CD14-positive monocyte (primary cell): ENCODE measurements at regions not wholly inside any gene's neighbourhood (a gene's known extent, or its start where the extent isn't known, plus 50 kb on each side); places are given as distances from the start of the nearest gene placed in this dataset.

Source experiments
- DNase-seq, 3 donors: peaks; one replicate each; pipeline ENCODE4 v3.0.0-alpha.2; 2011 to 2022
- H2AFZ ChIP-seq: 2 replicates; pipeline ENCODE4 v1.6.0; 2012; ENCODE audit warnings: mild to moderate bottlenecking, low read depth, low read length, inconsistent platforms; ENCODE audit not compliant: insufficient read depth, poor library complexity, severe bottlenecking
- H3K27ac ChIP-seq, 2 donors: 1 replicate in 1 of 2; 2 replicates in 1 of 2; pipeline ENCODE4 v1.5.1; 2012 to 2013; ENCODE audit warnings: low read length in 2 of 2, control low read depth in 1 of 2, inconsistent platforms in 1 of 2, low read depth in 1 of 2, mild to moderate bottlenecking in 1 of 2
- H3K27me3 ChIP-seq, 2 donors: one replicate each; pipeline versions ENCODE4 v1.6.0 to v1.6.1; 2011 to 2013; ENCODE audit warnings: low read length in 2 of 2; ENCODE audit not compliant: control insufficient read depth in 2 of 2, insufficient read depth in 2 of 2
- H3K36me3 ChIP-seq, 2 donors: replicated peaks in 1 of 2; 1 replicate in 1 of 2; 2 replicates in 1 of 2; pipeline versions ENCODE4 v1.5.1 to v1.6.1; 2012 to 2013; ENCODE audit warnings: low read length in 2 of 2, control low read depth in 1 of 2, inconsistent platforms in 1 of 2, mild to moderate bottlenecking in 1 of 2; ENCODE audit not compliant: insufficient read depth in 2 of 2, control insufficient read depth in 1 of 2
- H3K4me1 ChIP-seq, 2 donors: 1 replicate in 1 of 2; 2 replicates in 1 of 2; pipeline versions ENCODE4 v1.5.1 to v1.6.1; 2012 to 2013; ENCODE audit warnings: low read length in 2 of 2, control low read depth in 1 of 2, inconsistent platforms in 1 of 2, mild to moderate bottlenecking in 1 of 2, moderate library complexity in 1 of 2; ENCODE audit not compliant: insufficient read depth in 2 of 2, control insufficient read depth in 1 of 2
- H3K4me2 ChIP-seq: replicated peaks from 2 replicates; pipeline ENCODE3; 2012; ENCODE audit warnings: low read length, moderate library complexity, mild to moderate bottlenecking; ENCODE audit not compliant: poor library complexity, severe bottlenecking; ENCODE audit errors: extremely low read depth
- H3K4me3 ChIP-seq, 3 experiments: fragments of 200-600 bp in 1 of 3; sonication (generic) in 1 of 3; replicated peaks in 1 of 3; 1 replicate in 2 of 3; 2 replicates in 1 of 3; pipeline ENCODE4 v1.5.1; 2011 to 2013; ENCODE audit warnings: low read length in 3 of 3, mild to moderate bottlenecking in 3 of 3, control low read depth in 2 of 3, low read depth in 2 of 3, inconsistent platforms in 1 of 3, moderate library complexity in 1 of 3
- H3K79me2 ChIP-seq: 2 replicates; pipeline ENCODE4 v1.6.0; 2012; ENCODE audit warnings: mild to moderate bottlenecking, control low read depth, inconsistent platforms, low read length, moderate library complexity; ENCODE audit not compliant: insufficient read depth
- H3K9ac ChIP-seq: 2 replicates; pipeline ENCODE4 v1.6.0; 2017; ENCODE audit warnings: low read length, mild to moderate bottlenecking; ENCODE audit not compliant: insufficient read depth, poor library complexity, severe bottlenecking
- H3K9me3 ChIP-seq, 2 donors: replicated peaks in 1 of 2; 1 replicate in 1 of 2; 2 replicates in 1 of 2; pipeline versions ENCODE4 v1.5.1 to v1.6.1; 2012 to 2013; ENCODE audit warnings: low read length in 2 of 2, control low read depth in 1 of 2; ENCODE audit not compliant: control insufficient read depth in 1 of 2, insufficient read depth in 1 of 2
- H4K20me1 ChIP-seq: 2 replicates; pipeline ENCODE4 v1.6.0; 2012; ENCODE audit warnings: mild to moderate bottlenecking, low read length, control low read depth, moderate library complexity; ENCODE audit not compliant: insufficient read depth
- H3K27ac Mint-ChIP-seq, 7 donors: one replicate each; pipeline ENCODE4 v1.8.0; 2020; ENCODE audit warnings: mild to moderate bottlenecking in 7 of 7, mixed read lengths in 7 of 7, moderate library complexity in 6 of 7, inconsistent platforms in 2 of 7
- H3K27me3 Mint-ChIP-seq, 3 donors: one replicate each; pipeline ENCODE4 v1.8.0; 2021 to 2022; ENCODE audit warnings: low read depth in 3 of 3, mild to moderate bottlenecking in 3 of 3, mixed read lengths in 3 of 3, moderate library complexity in 3 of 3, inconsistent platforms in 1 of 3
- H3K36me3 Mint-ChIP-seq, 2 donors: one replicate each; pipeline ENCODE4 v1.8.0; 2020; ENCODE audit warnings: mixed read lengths in 2 of 2, inconsistent platforms in 1 of 2, mild to moderate bottlenecking in 1 of 2
- H3K4me1 Mint-ChIP-seq: one replicate; pipeline ENCODE4 v1.8.0; 2020; ENCODE audit warnings: mild to moderate bottlenecking, mixed read lengths
- H3K4me3 Mint-ChIP-seq, 2 donors: one replicate each; pipeline ENCODE4 v1.8.0; 2020; ENCODE audit warnings: mild to moderate bottlenecking in 2 of 2, mixed read lengths in 2 of 2, moderate library complexity in 1 of 2
- H3K9me3 Mint-ChIP-seq, 7 donors: one replicate each; pipeline ENCODE4 v1.8.0; 2020 to 2022; ENCODE audit warnings: mixed read lengths in 7 of 7, mild to moderate bottlenecking in 6 of 7, moderate library complexity in 6 of 7, inconsistent platforms in 2 of 7
- WGBS: methylation state at CpG from one replicate; pipeline ENCODE4 v1.1.5; 2013; ENCODE audit warnings: missing lambda C conversion rate; ENCODE audit not compliant: insufficient coverage; 5-methylcytosine and 5-hydroxymethylcytosine counted together
- intact Hi-C, 2 donors: fragments of 100-400 bp; cut with micrococcal nuclease; formaldehyde crosslinking; loops; one replicate each; pipeline versions ENCODE4 v1.15.0 to v1.15.1; 2023
- TF ChIP-seq, protein P1 (sequence below): fragments of 200-600 bp; IDR thresholded peaks from one replicate; pipeline ENCODE4 v1.8.0; 2022; ENCODE audit warnings: antibody characterized with exemption, mild to moderate bottlenecking

DNA sequence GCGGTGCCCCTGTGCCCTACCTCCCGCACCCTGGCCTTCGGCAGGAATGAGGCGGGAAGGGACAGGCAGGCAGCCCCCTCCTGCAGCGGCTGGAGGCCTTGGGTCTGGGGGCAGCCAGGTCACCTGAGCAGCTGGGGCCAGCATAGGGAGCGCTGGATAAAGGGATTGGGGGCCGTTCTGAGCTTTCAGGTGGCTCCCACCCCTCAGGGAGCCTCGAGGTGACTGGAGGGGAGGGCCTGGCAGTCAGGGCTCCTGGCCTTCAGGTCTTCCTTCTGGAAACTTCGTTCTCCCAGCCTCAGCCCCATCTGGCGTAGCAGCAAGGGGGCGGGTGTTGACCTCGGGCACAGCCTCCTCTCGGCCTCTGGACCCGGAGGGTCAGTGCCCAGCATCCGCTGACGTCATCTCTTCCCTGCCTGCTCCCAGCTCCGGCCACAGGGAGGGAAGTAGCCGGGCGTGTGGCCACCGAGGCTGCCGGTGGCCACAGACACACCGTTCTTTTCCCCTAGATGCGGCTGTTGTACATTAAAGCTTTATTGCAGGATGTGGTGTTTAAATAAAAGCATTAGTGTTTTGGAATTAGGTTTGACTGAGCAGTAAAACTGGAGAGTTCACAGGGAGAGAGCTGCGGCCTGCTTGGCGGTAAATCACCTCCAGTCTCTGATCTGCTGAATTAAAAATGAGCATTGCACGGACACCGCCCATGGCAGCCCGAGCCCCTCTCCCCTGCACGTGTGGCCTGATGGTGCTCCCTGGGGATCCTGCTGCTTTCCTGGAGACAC lies 80.0 kb upstream of the GATA5 start:
- Histone ChIP-seq H3K36me3 (no peaks in the 10 kb centered on the region), H3K27ac (no peak overlapping the region), H3K4me2 (no peak overlapping the region), H3K4me1 (peaks cover under 1 to 5% of the 10 kb centered on the region in 2 donors), H3K4me3 (no peak overlapping the region), H3K9ac (no peak overlapping the region), H3K79me2 (no peaks in the 10 kb centered on the region), H3K27me3 (peaks cover 8 to 31% of the 10 kb centered on the region in 2 donors), H3K9me3 (peaks cover 0 to 3% of the 10 kb centered on the region in 2 donors), H2AFZ (no peak overlapping the region), H4K20me1 (no peaks in the 10 kb centered on the region)
- H3K36me3 Mint-ChIP-seq = no peaks in the 10 kb centered on the region
- peaks cover 0 to 5% (median 2%) of the 10 kb centered on the region in 7 donors for H3K9me3 Mint-ChIP-seq
- no peak overlapping the region for H3K27ac Mint-ChIP-seq
- no peak for DNase-seq
- 93% methylated on average over 29 of the region's 29 CpGs for WGBS
- H3K4me1 Mint-ChIP-seq = peaks cover 3% of the 10 kb centered on the region
- H3K27me3 Mint-ChIP-seq = peaks cover 26 to 38% (median 35%) of the 10 kb centered on the region in 3 donors
- TF ChIP-seq, protein P1, sequence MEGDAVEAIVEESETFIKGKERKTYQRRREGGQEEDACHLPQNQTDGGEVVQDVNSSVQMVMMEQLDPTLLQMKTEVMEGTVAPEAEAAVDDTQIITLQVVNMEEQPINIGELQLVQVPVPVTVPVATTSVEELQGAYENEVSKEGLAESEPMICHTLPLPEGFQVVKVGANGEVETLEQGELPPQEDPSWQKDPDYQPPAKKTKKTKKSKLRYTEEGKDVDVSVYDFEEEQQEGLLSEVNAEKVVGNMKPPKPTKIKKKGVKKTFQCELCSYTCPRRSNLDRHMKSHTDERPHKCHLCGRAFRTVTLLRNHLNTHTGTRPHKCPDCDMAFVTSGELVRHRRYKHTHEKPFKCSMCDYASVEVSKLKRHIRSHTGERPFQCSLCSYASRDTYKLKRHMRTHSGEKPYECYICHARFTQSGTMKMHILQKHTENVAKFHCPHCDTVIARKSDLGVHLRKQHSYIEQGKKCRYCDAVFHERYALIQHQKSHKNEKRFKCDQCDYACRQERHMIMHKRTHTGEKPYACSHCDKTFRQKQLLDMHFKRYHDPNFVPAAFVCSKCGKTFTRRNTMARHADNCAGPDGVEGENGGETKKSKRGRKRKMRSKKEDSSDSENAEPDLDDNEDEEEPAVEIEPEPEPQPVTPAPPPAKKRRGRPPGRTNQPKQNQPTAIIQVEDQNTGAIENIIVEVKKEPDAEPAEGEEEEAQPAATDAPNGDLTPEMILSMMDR = no peak
- intact Hi-C loops = no loop called here
- no peak overlapping the region for H3K4me3 Mint-ChIP-seq

DNA sequence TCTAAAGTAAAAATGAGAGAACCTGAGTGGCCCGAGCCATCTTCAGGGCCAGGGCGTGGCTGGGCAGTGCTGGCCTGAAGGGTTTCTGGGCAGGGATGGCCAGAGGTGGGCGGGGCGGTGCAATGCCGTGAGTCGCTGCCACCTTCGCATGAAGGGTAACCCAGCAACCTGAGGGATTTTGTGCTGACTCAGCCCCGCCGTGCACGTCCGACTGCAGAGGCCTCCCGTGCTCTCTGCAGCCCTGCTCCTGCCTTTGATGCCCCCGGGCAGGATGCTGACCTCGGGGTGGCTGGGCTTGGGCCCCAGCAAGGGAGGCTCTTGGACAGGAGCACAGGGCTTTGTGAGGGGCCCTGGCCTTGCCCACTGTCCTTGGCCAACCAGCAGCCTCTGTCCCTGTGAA lies 81.7 kb upstream of the GATA5 start:
- Histone ChIP-seq H3K27me3 (peaks cover 0 to 31% of the 10 kb centered on the region in 2 donors), H3K4me2 (no peak overlapping the region), H3K36me3 (no peaks in the 10 kb centered on the region), H3K4me3 (no peak overlapping the region), H3K4me1 (peaks cover 7 to 8% of the 10 kb centered on the region in 2 donors), H3K9me3 (no peaks in the 10 kb centered on the region), H3K27ac (no peak overlapping the region), H3K79me2 (no peaks in the 10 kb centered on the region), H3K9ac (no peak overlapping the region), H2AFZ (no peak overlapping the region), H4K20me1 (no peaks in the 10 kb centered on the region)
- intact Hi-C loops = no loop called here
- 82% methylated on average over 14 of the region's 14 CpGs for WGBS
- H3K36me3 Mint-ChIP-seq = no peaks in the 10 kb centered on the region
- no peak overlapping the region for H3K27ac Mint-ChIP-seq
- H3K4me1 Mint-ChIP-seq = peaks cover 8% of the 10 kb centered on the region
- H3K9me3 Mint-ChIP-seq = peaks cover 0 to 4% (median 0%) of the 10 kb centered on the region in 7 donors
- TF ChIP-seq, protein P1 = no peak
- H3K27me3 Mint-ChIP-seq = peaks cover 29 to 37% (median 32%) of the 10 kb centered on the region in 3 donors
- no peak overlapping the region for H3K4me3 Mint-ChIP-seq
- no peak for DNase-seq
